A673 (cell line): ENCODE measurements at regions not wholly inside any gene's neighbourhood (a gene's known extent, or its start where the extent isn't known, plus 50 kb on each side); places are given as distances from the start of the nearest gene placed in this dataset.

Experiments
- EZH2 ChIP-seq: fragments of 200-600 bp; sonication (generic); IDR thresholded peaks from 2 replicates; pipeline ENCODE4 v1.6.1; 2017; ENCODE audit warnings: borderline replicate concordance, low read depth, mild to moderate bottlenecking, mixed read lengths, antibody characterized with exemption, low read length; ENCODE audit not compliant: poor library complexity, severe bottlenecking
- TF ChIP-seq, protein P1 (sequence below): fragments of 300-800, 200-600 bp; sonication (generic); conservative IDR thresholded peaks from 2 replicates; pipeline ENCODE4 v1.5.1; 2017; ENCODE audit warnings: low read depth, mild to moderate bottlenecking, antibody characterized with exemption, low read length, moderate library complexity, mixed read lengths

DNA sequence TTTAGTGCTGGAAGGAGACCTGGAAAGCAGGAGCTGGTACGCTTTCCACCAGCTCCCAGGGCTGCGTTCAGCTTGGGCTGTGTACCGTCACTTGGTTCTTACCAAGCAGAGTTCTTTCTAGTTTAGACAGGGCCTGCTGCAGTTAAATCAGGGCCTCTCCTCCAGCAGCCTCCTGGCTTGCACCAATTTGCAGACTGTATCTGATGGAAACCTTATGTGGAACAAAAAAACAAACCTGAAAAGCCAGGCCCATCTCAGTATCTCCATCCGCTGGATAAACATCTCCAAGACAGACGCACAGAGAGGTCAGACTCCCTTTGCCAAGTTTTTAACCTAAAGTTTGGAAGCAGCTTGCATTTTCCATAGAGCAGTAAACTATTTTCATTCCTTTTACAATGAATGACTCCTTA is 288.6 kb upstream of the SORL1-AS1 start:
- TF ChIP-seq, protein P1, sequence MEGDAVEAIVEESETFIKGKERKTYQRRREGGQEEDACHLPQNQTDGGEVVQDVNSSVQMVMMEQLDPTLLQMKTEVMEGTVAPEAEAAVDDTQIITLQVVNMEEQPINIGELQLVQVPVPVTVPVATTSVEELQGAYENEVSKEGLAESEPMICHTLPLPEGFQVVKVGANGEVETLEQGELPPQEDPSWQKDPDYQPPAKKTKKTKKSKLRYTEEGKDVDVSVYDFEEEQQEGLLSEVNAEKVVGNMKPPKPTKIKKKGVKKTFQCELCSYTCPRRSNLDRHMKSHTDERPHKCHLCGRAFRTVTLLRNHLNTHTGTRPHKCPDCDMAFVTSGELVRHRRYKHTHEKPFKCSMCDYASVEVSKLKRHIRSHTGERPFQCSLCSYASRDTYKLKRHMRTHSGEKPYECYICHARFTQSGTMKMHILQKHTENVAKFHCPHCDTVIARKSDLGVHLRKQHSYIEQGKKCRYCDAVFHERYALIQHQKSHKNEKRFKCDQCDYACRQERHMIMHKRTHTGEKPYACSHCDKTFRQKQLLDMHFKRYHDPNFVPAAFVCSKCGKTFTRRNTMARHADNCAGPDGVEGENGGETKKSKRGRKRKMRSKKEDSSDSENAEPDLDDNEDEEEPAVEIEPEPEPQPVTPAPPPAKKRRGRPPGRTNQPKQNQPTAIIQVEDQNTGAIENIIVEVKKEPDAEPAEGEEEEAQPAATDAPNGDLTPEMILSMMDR = no peak
- no peak for TF ChIP-seq EZH2
